ENCODE measurements at regions not wholly inside any gene's neighbourhood (a gene's known extent, or its start where the extent isn't known, plus 50 kb on each side); places are given as distances from the start of the nearest gene placed in this dataset.
"Not testable (repeated sequence)": the region's sequence is repeated elsewhere in the genome, so short reads cannot be mapped to it uniquely, and the experiment has no call there.

- no peak for DNase-seq (ENCODE audit: extremely low read depth in 1 of 2, low read depth in 1 of 2)
Observed at GRCh38 chr17:74119965-74120364, 83.5 kb upstream of the RPL38 start.

- no peak for DNase-seq (ENCODE audit: extremely low read depth in 1 of 2, low read depth in 1 of 2)
Observed at GRCh38 chr17:74123350-74123749, 80.1 kb upstream of the RPL38 start.

- DNase-seq (ENCODE audit: extremely low read depth in 1 of 2, low read depth in 1 of 2): no peak
Observed at GRCh38 chr17:74123866-74124444, 79.5 kb upstream of the RPL38 start.

- no peak for DNase-seq (ENCODE audit: extremely low read depth in 1 of 2, low read depth in 1 of 2)
Observed at GRCh38 chr17:74125156-74125555, 78.3 kb upstream of the RPL38 start.

GRCh38 chr17:74126179-74126900, 77.1 kb upstream of the RPL38 start:
- no peak for DNase-seq (ENCODE audit: extremely low read depth in 1 of 2, low read depth in 1 of 2)

- DNase-seq (ENCODE audit: extremely low read depth in 1 of 2, low read depth in 1 of 2): no peak
Observed at GRCh38 chr17:74126959-74127358, 76.5 kb upstream of the RPL38 start.

GRCh38 chr17:74128456-74129211, 74.8 kb upstream of the RPL38 start:
- DNase-seq (ENCODE audit: extremely low read depth in 1 of 2, low read depth in 1 of 2): no peak

- not testable (repeated sequence) for DNase-seq (ENCODE audit: extremely low read depth in 1 of 2, low read depth in 1 of 2)
Observed at GRCh38 chr17:74129800-74130199, 73.7 kb upstream of the RPL38 start.

- DNase-seq (ENCODE audit: extremely low read depth in 1 of 2, low read depth in 1 of 2): no peak
Observed at GRCh38 chr17:74130276-74130675, 73.2 kb upstream of the RPL38 start.

GRCh38 chr17:74130841-74131240, 72.6 kb upstream of the RPL38 start:
- no peak for DNase-seq (ENCODE audit: extremely low read depth in 1 of 2, low read depth in 1 of 2)

- DNase-seq (ENCODE audit: extremely low read depth in 1 of 2, low read depth in 1 of 2): no peak
Observed at GRCh38 chr17:74132354-74132753, 71.1 kb upstream of the RPL38 start.

GRCh38 chr17:74133740-74134139, 69.7 kb upstream of the RPL38 start:
- no peak for DNase-seq (ENCODE audit: extremely low read depth in 1 of 2, low read depth in 1 of 2)

GRCh38 chr17:74134234-74134633, 69.2 kb upstream of the RPL38 start:
- DNase-seq (ENCODE audit: extremely low read depth in 1 of 2, low read depth in 1 of 2): not testable (repeated sequence)

GRCh38 chr17:74134991-74135390, 68.5 kb upstream of the RPL38 start:
- DNase-seq (ENCODE audit: extremely low read depth in 1 of 2, low read depth in 1 of 2): no peak

GRCh38 chr17:74135391-74136167, 67.9 kb upstream of the RPL38 start:
- DNase-seq (ENCODE audit: extremely low read depth in 1 of 2, low read depth in 1 of 2): no peak

GRCh38 chr17:74137416-74137815, 66.1 kb upstream of the RPL38 start:
- DNase-seq (ENCODE audit: extremely low read depth in 1 of 2, low read depth in 1 of 2): no peak

GRCh38 chr17:74139120-74139519, 64.4 kb upstream of the RPL38 start:
- DNase-seq (ENCODE audit: extremely low read depth in 1 of 2, low read depth in 1 of 2): no peak

- no peak for DNase-seq (ENCODE audit: extremely low read depth in 1 of 2, low read depth in 1 of 2)
Observed at GRCh38 chr17:74140282-74140681, 63.2 kb upstream of the RPL38 start.

- no peak for DNase-seq (ENCODE audit: extremely low read depth in 1 of 2, low read depth in 1 of 2)
Observed at GRCh38 chr17:74141612-74142011, 61.9 kb upstream of the RPL38 start.

- DNase-seq (ENCODE audit: extremely low read depth in 1 of 2, low read depth in 1 of 2): not testable (repeated sequence)
Observed at GRCh38 chr17:74143318-74143717, 60.2 kb upstream of the RPL38 start.

GRCh38 chr17:74145756-74146155, 57.7 kb upstream of the RPL38 start:
- no peak for DNase-seq (ENCODE audit: extremely low read depth in 1 of 2, low read depth in 1 of 2)
